ENCODE measurements at regions not wholly inside any gene's neighbourhood (a gene's known extent, or its start where the extent isn't known, plus 50 kb on each side); places are given as distances from the start of the nearest gene placed in this dataset.

- TF ChIP-seq EZH2phosphoT487 (IDR thresholded peaks at IDR 0.05; ENCODE audit: insufficient read depth, low read depth) = no peak
- no peak for TF ChIP-seq EZH2 (IDR thresholded peaks at IDR 0.05; ENCODE audit: insufficient read depth, poor library complexity, severe bottlenecking)
Observed at GRCh38 chr4:66443008-66443407, 772.7 kb upstream of the EPHA5 start.

Measured in GM23248 (cell line).